DMS53 treated with DMSO at 0.1 percent for 48 hours (cell line): ENCODE measurements at regions not wholly inside any gene's neighbourhood (a gene's known extent, or its start where the extent isn't known, plus 50 kb on each side); places are given as distances from the start of the nearest gene placed in this dataset.
"Not testable (repeated sequence)": the region's sequence is repeated elsewhere in the genome, so short reads cannot be mapped to it uniquely, and the experiment has no call there.

Experiments used
- DNase-seq: peaks from one replicate; lab custom pipeline; 2025; ENCODE audit not compliant: unreplicated experiment; lab: John Stamatoyannopoulos, UW

- DNase-seq: no peak
Measured at GRCh38 chr7:114802632-114803031, 119.3 kb upstream of the MDFIC start.

GRCh38 chr7:114806590-114807162 is 115.2 kb upstream of the MDFIC start:
- no peak for DNase-seq

GRCh38 chr7:114812570-114812969 is 109.3 kb upstream of the MDFIC start:
- no peak for DNase-seq

- no peak for DNase-seq
Measured at GRCh38 chr7:114813624-114814023, 108.3 kb upstream of the MDFIC start.

GRCh38 chr7:114817036-114817435 is 104.9 kb upstream of the MDFIC start:
- not testable (repeated sequence) for DNase-seq

- no peak for DNase-seq
Measured at GRCh38 chr7:114818501-114818900, 103.4 kb upstream of the MDFIC start.

- DNase-seq: no peak
Measured at GRCh38 chr7:114819616-114820362, 102.1 kb upstream of the MDFIC start.

- no peak for DNase-seq
Measured at GRCh38 chr7:114821030-114821900, 100.6 kb upstream of the MDFIC start.

- no peak for DNase-seq
Measured at GRCh38 chr7:114822131-114822530, 99.8 kb upstream of the MDFIC start.

- DNase-seq: no peak
Measured at GRCh38 chr7:114822844-114823243, 99.0 kb upstream of the MDFIC start.

GRCh38 chr7:114823290-114823689 is 98.6 kb upstream of the MDFIC start:
- no peak for DNase-seq

- no peak for DNase-seq
Measured at GRCh38 chr7:114825423-114825951, 96.4 kb upstream of the MDFIC start.

- no peak for DNase-seq
Measured at GRCh38 chr7:114830952-114831351, 90.9 kb upstream of the MDFIC start.

- no peak for DNase-seq
Measured at GRCh38 chr7:114832906-114833595, 88.8 kb upstream of the MDFIC start.

GRCh38 chr7:114835303-114835702 is 86.6 kb upstream of the MDFIC start:
- no peak for DNase-seq

- no peak for DNase-seq
Measured at GRCh38 chr7:114835861-114836260, 86.0 kb upstream of the MDFIC start.

- DNase-seq: no peak
Measured at GRCh38 chr7:114842551-114843065, 79.3 kb upstream of the MDFIC start.

- DNase-seq: no peak
Measured at GRCh38 chr7:114843102-114843501, 78.8 kb upstream of the MDFIC start.

GRCh38 chr7:114851406-114852061 is 70.4 kb upstream of the MDFIC start:
- no peak for DNase-seq

- no peak for DNase-seq
Measured at GRCh38 chr7:114852293-114852692, 69.6 kb upstream of the MDFIC start.
